ENCODE measurements at regions not wholly inside any gene's neighbourhood (a gene's known extent, or its start where the extent isn't known, plus 50 kb on each side); places are given as distances from the start of the nearest gene placed in this dataset.

GRCh38 chr11:120052196-120052775 is 85.6 kb downstream of the TRIM29 start:
- Histone ChIP-seq H3K4me3 (ENCODE audit: low read length, poor library complexity, severe bottlenecking) (no peak overlapping the region), H3K9me3 (ENCODE audit: insufficient read depth, low read depth, low read length) (peaks cover 5% of the 10 kb centered on the region; the same call in 1 of the 2 replicates), H4K20me1 (ENCODE audit: insufficient read depth, low read length, poor library complexity, severe bottlenecking) (no peaks in the 10 kb centered on the region), H3K27me3 (ENCODE audit: insufficient read depth, low read length, poor library complexity, severe bottlenecking) (no peaks in the 10 kb centered on the region), H3K4me2 (ENCODE audit: low read depth, low read length, poor library complexity, severe bottlenecking) (no peak overlapping the region), H2AFZ (ENCODE audit: low read length) (no peak overlapping the region), H3K9ac (ENCODE audit: low read depth, low read length, poor library complexity, severe bottlenecking) (no peak overlapping the region), H3K9me2 (replicated peaks; ENCODE audit: low read depth, low read length) (no peaks in the 10 kb centered on the region), H3K4me1 (ENCODE audit: insufficient read depth, low read length, poor library complexity, severe bottlenecking) (peaks cover 12% of the 10 kb centered on the region), H3F3A (ENCODE audit: low read depth) (no peaks in the 10 kb centered on the region), H3K36me3 (ENCODE audit: insufficient read depth, low read length) (no peaks in the 10 kb centered on the region), H3K79me2 (ENCODE audit: insufficient read depth, low read length) (no peaks in the 10 kb centered on the region)
- TF ChIP-seq CTCF (conservative IDR thresholded peaks at IDR 0.05; ENCODE audit: low read length) = no peak
- no peak for TF ChIP-seq EZH2phosphoT487 (IDR thresholded peaks at IDR 0.05; ENCODE audit: borderline replicate concordance)

GRCh38 chr11:120044011-120044675 is 93.8 kb downstream of the TRIM29 start:
- no peaks in the 10 kb centered on the region for H3F3A ChIP-seq (ENCODE audit: low read depth)
- H3K79me2 ChIP-seq (ENCODE audit: insufficient read depth, low read length) = no peaks in the 10 kb centered on the region
- no peaks in the 10 kb centered on the region for H3K9me2 ChIP-seq (replicated peaks; ENCODE audit: low read depth, low read length)
- H2AFZ ChIP-seq (ENCODE audit: low read length) = no peak overlapping the region
- no peaks in the 10 kb centered on the region for H3K27me3 ChIP-seq (ENCODE audit: insufficient read depth, low read length, poor library complexity, severe bottlenecking)
- H3K4me1 ChIP-seq (ENCODE audit: insufficient read depth, low read length, poor library complexity, severe bottlenecking) = no peaks in the 10 kb centered on the region
- H3K36me3 ChIP-seq (ENCODE audit: insufficient read depth, low read length) = no peaks in the 10 kb centered on the region; the same call in 1 of the 2 replicates
- H3K9ac ChIP-seq (ENCODE audit: low read depth, low read length, poor library complexity, severe bottlenecking) = no peak overlapping the region
- TF ChIP-seq EZH2phosphoT487 (IDR thresholded peaks at IDR 0.05; ENCODE audit: borderline replicate concordance) (no peak), CTCF (conservative IDR thresholded peaks at IDR 0.05; ENCODE audit: low read length) (no peak)
- peaks cover 5% of the 10 kb centered on the region; the same call in 1 of the 2 replicates for H3K9me3 ChIP-seq (ENCODE audit: insufficient read depth, low read depth, low read length)
- H3K4me3 ChIP-seq (ENCODE audit: low read length, poor library complexity, severe bottlenecking) = no peak overlapping the region
- H4K20me1 ChIP-seq (ENCODE audit: insufficient read depth, low read length, poor library complexity, severe bottlenecking) = no peaks in the 10 kb centered on the region
- H3K4me2 ChIP-seq (ENCODE audit: low read depth, low read length, poor library complexity, severe bottlenecking) = no peak overlapping the region

- H3K27me3 ChIP-seq (ENCODE audit: insufficient read depth, low read length, poor library complexity, severe bottlenecking) = no peaks in the 10 kb centered on the region
- H4K20me1 ChIP-seq (ENCODE audit: insufficient read depth, low read length, poor library complexity, severe bottlenecking) = no peaks in the 10 kb centered on the region
- H2AFZ ChIP-seq (ENCODE audit: low read length) = no peak overlapping the region
- TF ChIP-seq EZH2phosphoT487 (IDR thresholded peaks at IDR 0.05; ENCODE audit: borderline replicate concordance) = no peak
- no peak for TF ChIP-seq CTCF (conservative IDR thresholded peaks at IDR 0.05; ENCODE audit: low read length)
- H3K9me3 ChIP-seq (ENCODE audit: insufficient read depth, low read depth, low read length) = peaks cover 5% of the 10 kb centered on the region; the same call in 1 of the 2 replicates
- no peak overlapping the region for H3K9ac ChIP-seq (ENCODE audit: low read depth, low read length, poor library complexity, severe bottlenecking)
- H3K36me3 ChIP-seq (ENCODE audit: insufficient read depth, low read length) = no peaks in the 10 kb centered on the region; the same call in 1 of the 2 replicates
- H3K79me2 ChIP-seq (ENCODE audit: insufficient read depth, low read length) = no peaks in the 10 kb centered on the region
- H3K4me1 ChIP-seq (ENCODE audit: insufficient read depth, low read length, poor library complexity, severe bottlenecking) = no peaks in the 10 kb centered on the region
- no peaks in the 10 kb centered on the region for H3K9me2 ChIP-seq (replicated peaks; ENCODE audit: low read depth, low read length)
- no peaks in the 10 kb centered on the region for H3F3A ChIP-seq (ENCODE audit: low read depth)
- H3K4me2 ChIP-seq (ENCODE audit: low read depth, low read length, poor library complexity, severe bottlenecking) = no peak overlapping the region
- no peak overlapping the region for H3K4me3 ChIP-seq (ENCODE audit: low read length, poor library complexity, severe bottlenecking)
These were observed 94.5 kb downstream of the TRIM29 start for GRCh38 chr11:120043328-120043945.

All from Loucy (cell line).